Fibroblast of mammary gland (primary cell): ENCODE measurements at regions not wholly inside any gene's neighbourhood (a gene's known extent, or its start where the extent isn't known, plus 50 kb on each side); places are given as distances from the start of the nearest gene placed in this dataset.

Experiments
- DNase-seq: peaks from one replicate; pipeline ENCODE4 v3.0.0-alpha.2; 2010; ENCODE audit warnings: low read depth
- H3K4me3 ChIP-seq: 2 replicates; pipeline ENCODE4 v1.5.1; 2011; ENCODE audit warnings: low read depth, mild to moderate bottlenecking, low read length, moderate library complexity; ENCODE audit not compliant: control insufficient read depth
- TF ChIP-seq, protein P1 (sequence below): conservative IDR thresholded peaks from 2 replicates; pipeline ENCODE4 v1.5.1; 2011; ENCODE audit warnings: low read depth, low read length, inconsistent platforms; ENCODE audit not compliant: control insufficient read depth, insufficient read depth

DNA sequence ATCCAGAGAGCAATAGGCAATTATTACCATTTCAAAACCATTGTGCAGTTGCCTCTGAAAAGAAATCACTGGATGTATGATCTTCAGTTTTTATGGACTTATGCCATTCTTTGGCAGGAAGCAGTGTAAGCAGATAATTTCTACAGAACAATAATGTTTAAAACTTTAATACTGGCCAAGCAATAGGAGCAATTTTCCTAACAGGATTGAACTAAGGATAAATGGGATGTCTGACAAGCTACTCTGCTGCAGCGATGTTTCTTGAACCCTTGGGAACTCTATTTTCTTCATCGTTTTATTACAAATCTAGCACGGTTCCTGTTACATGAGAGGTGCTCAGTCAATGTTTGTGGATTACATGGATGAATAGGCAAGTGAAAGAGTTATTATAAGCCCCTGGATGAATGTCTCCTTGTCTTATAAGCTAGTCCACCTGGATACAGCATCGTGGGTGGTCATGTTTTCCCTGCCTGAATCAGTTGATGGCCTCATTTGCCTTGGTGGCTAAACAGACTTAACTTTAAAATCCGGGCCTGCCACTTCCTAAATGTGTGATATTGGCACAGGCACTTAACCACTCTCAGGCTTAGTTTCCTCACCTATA is 68.2 kb upstream of the MDM1 start:
- DNase-seq, result no peak
- TF ChIP-seq, protein P1, sequence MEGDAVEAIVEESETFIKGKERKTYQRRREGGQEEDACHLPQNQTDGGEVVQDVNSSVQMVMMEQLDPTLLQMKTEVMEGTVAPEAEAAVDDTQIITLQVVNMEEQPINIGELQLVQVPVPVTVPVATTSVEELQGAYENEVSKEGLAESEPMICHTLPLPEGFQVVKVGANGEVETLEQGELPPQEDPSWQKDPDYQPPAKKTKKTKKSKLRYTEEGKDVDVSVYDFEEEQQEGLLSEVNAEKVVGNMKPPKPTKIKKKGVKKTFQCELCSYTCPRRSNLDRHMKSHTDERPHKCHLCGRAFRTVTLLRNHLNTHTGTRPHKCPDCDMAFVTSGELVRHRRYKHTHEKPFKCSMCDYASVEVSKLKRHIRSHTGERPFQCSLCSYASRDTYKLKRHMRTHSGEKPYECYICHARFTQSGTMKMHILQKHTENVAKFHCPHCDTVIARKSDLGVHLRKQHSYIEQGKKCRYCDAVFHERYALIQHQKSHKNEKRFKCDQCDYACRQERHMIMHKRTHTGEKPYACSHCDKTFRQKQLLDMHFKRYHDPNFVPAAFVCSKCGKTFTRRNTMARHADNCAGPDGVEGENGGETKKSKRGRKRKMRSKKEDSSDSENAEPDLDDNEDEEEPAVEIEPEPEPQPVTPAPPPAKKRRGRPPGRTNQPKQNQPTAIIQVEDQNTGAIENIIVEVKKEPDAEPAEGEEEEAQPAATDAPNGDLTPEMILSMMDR, result no peak
- H3K4me3 ChIP-seq, result no peak overlapping the region

- TF ChIP-seq, protein P1, result no peak
- DNase-seq, result no peak
- H3K4me3 ChIP-seq, result no peak overlapping the region
Measured at GRCh38 chr12:68402422-68402821, 70.3 kb upstream of the MDM1 start.

GRCh38 chr12:68403296-68403695 is 71.1 kb upstream of the MDM1 start:
- TF ChIP-seq, protein P1, result no peak
- no peak overlapping the region for H3K4me3 ChIP-seq
- no peak for DNase-seq

GRCh38 chr12:68403711-68404110 is 71.5 kb upstream of the MDM1 start:
- peak; percentile 16 for DNase-seq
- no peak overlapping the region for H3K4me3 ChIP-seq
- TF ChIP-seq, protein P1, result no peak

DNA sequence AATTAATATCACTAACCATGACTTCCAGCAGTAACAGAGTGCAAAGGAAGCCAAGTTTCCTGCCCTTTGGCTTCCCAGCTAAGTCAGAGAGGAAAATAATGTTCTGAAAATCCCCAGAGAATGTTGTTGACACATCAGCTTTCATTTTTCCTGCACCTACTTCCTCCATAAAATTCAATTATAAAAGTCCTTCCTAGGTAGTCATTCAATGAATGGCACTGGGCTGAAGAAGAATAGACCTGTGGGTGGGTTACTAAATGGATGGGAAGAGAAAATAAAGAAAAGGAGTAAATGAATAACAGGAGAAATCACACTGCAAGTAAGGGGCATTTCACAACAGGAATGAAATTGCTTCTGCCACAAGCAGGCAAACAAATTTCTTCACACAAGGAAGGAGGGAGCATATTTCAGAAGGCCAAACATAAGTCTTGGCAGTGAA is 73.2 kb upstream of the MDM1 start:
- DNase-seq, result peak; percentile 57
- TF ChIP-seq, protein P1, result no peak
- no peak overlapping the region for H3K4me3 ChIP-seq

DNA sequence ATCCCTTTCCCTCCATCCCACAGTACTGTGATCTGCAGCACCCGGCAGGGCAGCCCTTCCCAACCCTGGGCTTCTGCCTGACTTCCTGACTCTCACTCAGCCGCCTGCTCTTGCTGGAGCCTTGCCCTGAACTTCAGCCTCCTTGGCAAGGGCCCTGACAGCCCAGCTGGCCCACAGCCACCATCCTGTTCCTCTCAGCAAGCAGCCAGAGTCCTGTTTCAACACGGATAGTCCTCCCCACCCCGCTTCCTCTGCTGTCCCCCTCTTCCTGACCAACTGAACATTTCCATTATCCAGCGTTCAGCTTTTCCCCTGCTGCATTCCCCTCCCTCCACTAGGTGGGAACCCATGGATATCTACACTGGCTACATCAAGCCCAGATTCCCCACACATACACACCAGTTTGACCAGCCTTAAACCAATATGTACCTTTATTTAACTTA is 74.0 kb upstream of the MDM1 start:
- H3K4me3 ChIP-seq, result no peak overlapping the region
- DNase-seq, result peak; percentile 89
- TF ChIP-seq, protein P1, result peak; percentile 59

GRCh38 chr12:68406911-68407310 is 74.7 kb upstream of the MDM1 start:
- no peak for DNase-seq
- no peak overlapping the region for H3K4me3 ChIP-seq
- TF ChIP-seq, protein P1, result no peak
